ENCODE measurements at regions not wholly inside any gene's neighbourhood (a gene's known extent, or its start where the extent isn't known, plus 50 kb on each side); places are given as distances from the start of the nearest gene placed in this dataset.
"Not testable (repeated sequence)": the region's sequence is repeated elsewhere in the genome, so short reads cannot be mapped to it uniquely, and the experiment has no call there.

GRCh38 chr2:31748746-31749145 lies 168.0 kb upstream of the SRD5A2 start:
- not testable (repeated sequence) for H3K4me3 ChIP-seq

GRCh38 chr2:31748041-31748440 lies 167.3 kb upstream of the SRD5A2 start:
- no peak for FAIRE-seq
- in situ Hi-C loops (cut with MboI): no loop called here

More at GRCh38 chr2:31748746-31749145, 168.0 kb upstream of the SRD5A2 start:
- FAIRE-seq; H4K20me1 ChIP-seq (ENCODE audit: control insufficient read depth, insufficient read depth); H3K27ac ChIP-seq (ENCODE audit: control insufficient read depth, insufficient read depth); in situ Hi-C loops (cut with MboI); H3K4me2 ChIP-seq (ENCODE audit: control insufficient read depth, insufficient read depth); POLR2A ChIA-PET; SMC1A ChIA-PET (ENCODE audit: uncharacterized antibody, unreplicated experiment); ATAC-seq; H2AFZ ChIP-seq (ENCODE audit: control insufficient read depth, low read depth, low read length); H3K4me1 ChIP-seq (ENCODE audit: control insufficient read depth, insufficient read depth, low read length); H3K9ac ChIP-seq (ENCODE audit: control insufficient read depth, insufficient read depth, low read length); DNase-seq (ENCODE audit: low read depth, low spot score); BruUV-seq (replicated peaks); intact Hi-C loops (cut with micrococcal nuclease; ENCODE audit: unreplicated experiment); H3K79me2 ChIP-seq (ENCODE audit: control insufficient read depth, insufficient read depth, low read length); CTCF ChIA-PET; H3K9me3 ChIP-seq (replicated peaks; ENCODE audit: control insufficient read depth, insufficient read depth, low read length); H3K27me3 ChIP-seq (replicated peaks in 1 of 2; ENCODE audit: control insufficient read depth in 2 of 2, insufficient read depth in 2 of 2, low read length in 1 of 2); H3K36me3 ChIP-seq (ENCODE audit: control insufficient read depth in 2 of 2, insufficient read depth in 2 of 2, low read length in 1 of 2): not testable (repeated sequence)
- RAD21 ChIA-PET (ENCODE audit: unreplicated experiment): interaction anchor here (0.8 kb wide), 1 partner anchor 314 kb away, joined by 4 read pairs; no protein-coding TSS in a partner anchor
- 60% methylated on average over 13 of the region's 13 CpGs for WGBS (ENCODE audit: insufficient coverage, insufficient replicate concordance, low lambda C conversion rate, missing lambda C conversion rate)

More at GRCh38 chr2:31748041-31748440, 167.3 kb upstream of the SRD5A2 start:
- intact Hi-C loops (cut with micrococcal nuclease; ENCODE audit: unreplicated experiment): no loop called here
- Histone ChIP-seq H2AFZ (ENCODE audit: control insufficient read depth, low read depth, low read length) (no peak overlapping the region), H3K4me1 (ENCODE audit: control insufficient read depth, insufficient read depth, low read length) (no peaks in the 10 kb centered on the region), H3K79me2 (ENCODE audit: control insufficient read depth, insufficient read depth, low read length) (no peaks in the 10 kb centered on the region), H3K4me2 (ENCODE audit: control insufficient read depth, insufficient read depth) (no peak overlapping the region), H3K9ac (ENCODE audit: control insufficient read depth, insufficient read depth, low read length) (no peak overlapping the region), H3K36me3 (ENCODE audit: control insufficient read depth in 2 of 2, insufficient read depth in 2 of 2, low read length in 1 of 2) (no peaks in the 10 kb centered on the region), H3K4me3 (no peak overlapping the region), H3K27me3 (replicated peaks in 1 of 2; ENCODE audit: control insufficient read depth in 2 of 2, insufficient read depth in 2 of 2, low read length in 1 of 2) (no peaks in the 10 kb centered on the region), H4K20me1 (ENCODE audit: control insufficient read depth, insufficient read depth) (no peaks in the 10 kb centered on the region), H3K27ac (ENCODE audit: control insufficient read depth, insufficient read depth) (no peak overlapping the region), H3K9me3 (replicated peaks; ENCODE audit: control insufficient read depth, insufficient read depth, low read length) (no peaks in the 10 kb centered on the region; the same call in 2 of the 3 replicates)
- ChIA-PET POLR2A (no interaction called here), CTCF (no interaction called here), RAD21 (ENCODE audit: unreplicated experiment) (interaction anchor here (0.8 kb wide), 1 partner anchor 314 kb away, joined by 4 read pairs; no protein-coding TSS in a partner anchor), SMC1A (ENCODE audit: uncharacterized antibody, unreplicated experiment) (no interaction called here)
- BruUV-seq (replicated peaks): no TSS peak
- 36% methylated on average over 1 of the region's 1 CpG for WGBS (ENCODE audit: insufficient coverage, insufficient replicate concordance, low lambda C conversion rate, missing lambda C conversion rate)
- ATAC-seq: no peak
- DNase-seq (ENCODE audit: low read depth, low spot score): no peak
- TF ChIP-seq ZBED1 (IDR thresholded peaks at IDR 0.05; ENCODE audit: borderline replicate concordance): no peak
- TF ChIP-seq ZBTB11 (CRISPR knock-in tag; IDR thresholded peaks at IDR 0.05): no peak

Data from GM12878 (cell line).